Stimulated activated CD8-positive, alpha-beta memory T cell treated with anti-CD3 and anti-CD28 coated beads, Interleukin-4, amount 100 ng/mL, for 48 hours (primary cell): ENCODE measurements at regions not wholly inside any gene's neighbourhood (a gene's known extent, or its start where the extent isn't known, plus 50 kb on each side); places are given as distances from the start of the nearest gene placed in this dataset.

Experiments
- DNase-seq: peaks from one replicate; pipeline ENCODE4 v3.0.0-alpha.2; 2020

DNA sequence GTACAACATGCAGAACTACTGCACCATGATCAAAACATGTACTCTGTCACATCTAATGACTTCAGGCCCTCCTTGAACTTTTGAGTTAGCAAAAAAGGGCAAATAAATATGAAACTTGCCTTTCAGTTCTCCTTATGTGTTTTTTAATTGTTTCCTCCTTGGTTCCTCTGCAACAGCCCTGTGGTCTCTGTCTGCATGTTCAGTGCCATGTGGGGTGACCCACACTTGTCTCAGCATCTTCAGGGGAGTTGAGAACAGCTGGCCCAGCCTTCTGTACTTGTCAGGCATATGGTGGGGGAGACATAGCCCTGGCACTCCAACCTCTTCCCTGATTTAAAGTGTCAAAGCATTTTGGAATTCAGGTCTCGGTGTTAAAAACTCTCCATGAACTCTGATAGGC is 188.0 kb upstream of the PGRMC2 start:
- no peak for DNase-seq

DNA sequence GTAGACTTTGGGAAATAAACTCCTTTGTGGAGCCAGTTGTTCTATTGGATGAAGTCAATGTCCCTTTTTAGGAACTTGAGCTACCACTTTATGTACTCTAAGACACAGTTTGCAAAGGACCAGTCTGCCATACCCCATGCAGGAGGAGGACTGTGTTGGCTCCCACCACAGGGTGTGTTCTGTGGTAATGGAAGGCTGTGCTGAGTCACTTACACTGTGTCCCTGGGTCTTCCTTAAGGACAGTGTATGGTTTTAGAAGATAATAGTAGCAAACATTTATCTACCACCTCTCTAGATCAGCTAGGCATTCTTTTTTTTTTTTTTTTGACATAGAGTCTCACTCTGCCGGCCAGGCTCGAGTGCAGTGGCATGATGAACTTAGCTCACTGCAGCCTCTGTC is 184.0 kb upstream of the PGRMC2 start:
- no peak for DNase-seq

DNA sequence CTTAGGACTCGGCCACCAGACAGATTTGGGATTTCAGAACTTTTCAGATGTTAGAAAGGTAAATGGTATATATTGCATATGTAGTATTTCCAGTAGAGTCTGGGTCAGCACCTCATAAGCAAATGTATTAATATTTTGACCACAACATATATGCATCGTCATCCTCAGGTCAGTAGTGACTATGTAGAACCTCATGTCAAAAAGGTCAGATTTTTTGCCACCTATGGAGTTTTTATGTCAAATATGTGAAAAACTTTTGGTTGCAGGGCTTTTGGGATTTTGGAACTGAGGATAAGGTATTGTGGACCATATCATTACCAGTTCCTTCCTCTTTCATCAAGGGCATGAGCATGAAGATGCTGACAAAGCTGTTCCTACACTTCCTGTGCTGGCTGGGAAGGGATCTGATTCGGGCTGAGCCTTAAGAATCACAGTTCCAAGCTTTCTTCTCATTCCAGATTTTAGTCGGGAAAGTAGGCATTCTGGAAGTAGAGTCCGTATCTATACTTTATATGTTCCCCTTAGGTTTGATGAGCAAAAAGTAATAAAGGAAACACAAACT is 183.0 kb upstream of the PGRMC2 start:
- no peak for DNase-seq

DNA sequence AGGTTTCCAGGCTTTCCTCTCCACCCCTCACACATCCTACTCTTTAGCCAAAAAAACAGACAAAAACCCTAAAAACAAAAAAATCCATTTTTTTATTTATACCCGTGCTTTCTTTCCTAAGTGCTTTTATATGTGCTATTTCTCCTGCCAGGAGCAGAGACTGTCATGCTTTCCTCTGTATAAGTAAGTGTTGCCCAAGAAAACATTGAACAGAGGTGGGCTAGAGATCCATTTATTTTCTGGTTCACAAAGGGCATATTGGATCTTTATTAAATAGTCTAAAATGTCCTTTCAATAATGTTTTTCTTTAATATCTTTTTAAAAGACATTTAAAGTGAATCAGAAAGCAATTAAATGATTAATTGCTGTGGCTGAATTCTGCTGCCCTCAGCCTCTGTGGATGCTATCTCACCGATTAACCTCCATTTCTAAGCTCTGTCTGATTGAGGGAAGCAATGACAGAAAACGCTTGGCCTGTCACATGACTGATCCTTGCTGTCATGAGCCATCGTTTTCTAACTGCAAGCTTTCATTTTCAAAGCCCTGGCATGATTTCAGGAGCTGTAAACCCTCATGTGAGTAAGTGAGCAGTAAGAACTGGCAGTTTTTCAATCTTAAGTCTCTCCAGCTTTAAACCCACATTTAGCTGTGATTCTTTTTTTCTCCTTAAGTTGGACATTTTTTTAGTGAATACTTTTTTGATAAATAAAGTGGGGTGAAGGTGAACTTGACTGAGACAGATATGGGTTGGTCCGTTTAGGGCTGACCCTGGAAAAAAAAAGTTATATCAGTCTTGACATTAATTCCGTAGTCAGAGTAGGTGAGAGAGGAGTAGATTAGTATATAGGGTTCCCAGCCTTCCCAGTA is 180.7 kb upstream of the PGRMC2 start:
- DNase-seq: no peak

DNA sequence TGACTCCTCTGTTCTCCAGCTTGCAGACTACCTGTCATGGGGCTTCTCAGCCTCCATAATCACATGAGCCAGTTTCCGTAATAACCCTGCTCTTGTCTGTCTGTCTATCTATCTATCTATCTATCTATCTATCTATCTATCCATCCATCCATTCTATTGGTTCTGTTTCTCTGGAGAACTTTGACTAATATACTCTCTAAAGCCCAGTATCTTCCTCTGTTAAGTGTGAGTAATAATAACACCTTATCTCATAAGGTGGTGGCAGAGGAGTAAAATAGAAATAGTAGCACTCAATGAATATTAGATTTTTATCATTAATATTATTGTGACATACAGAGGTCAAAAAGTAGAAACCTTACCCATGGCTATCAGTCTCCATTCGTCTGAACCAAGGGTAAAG is 177.9 kb upstream of the PGRMC2 start:
- no peak for DNase-seq

DNA sequence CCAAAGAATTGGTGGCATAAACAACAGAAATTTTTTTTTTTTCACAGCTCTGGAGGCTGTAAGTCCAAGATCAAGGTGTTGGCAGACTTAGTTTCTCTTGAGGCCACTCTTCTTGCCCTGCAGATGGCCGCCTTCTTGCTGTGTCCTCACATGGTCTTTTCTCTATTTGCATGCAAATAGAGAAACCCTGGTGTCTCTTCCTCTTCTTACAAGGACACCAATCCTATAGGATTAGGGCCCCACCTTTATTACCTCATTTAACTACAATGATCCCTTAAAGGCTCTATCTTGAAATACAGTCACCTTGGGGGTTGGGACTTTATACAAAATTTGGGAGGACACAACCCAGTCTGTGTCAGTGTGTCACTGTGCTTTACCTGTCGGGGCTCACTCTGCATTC is 175.4 kb upstream of the PGRMC2 start:
- no peak for DNase-seq

DNA sequence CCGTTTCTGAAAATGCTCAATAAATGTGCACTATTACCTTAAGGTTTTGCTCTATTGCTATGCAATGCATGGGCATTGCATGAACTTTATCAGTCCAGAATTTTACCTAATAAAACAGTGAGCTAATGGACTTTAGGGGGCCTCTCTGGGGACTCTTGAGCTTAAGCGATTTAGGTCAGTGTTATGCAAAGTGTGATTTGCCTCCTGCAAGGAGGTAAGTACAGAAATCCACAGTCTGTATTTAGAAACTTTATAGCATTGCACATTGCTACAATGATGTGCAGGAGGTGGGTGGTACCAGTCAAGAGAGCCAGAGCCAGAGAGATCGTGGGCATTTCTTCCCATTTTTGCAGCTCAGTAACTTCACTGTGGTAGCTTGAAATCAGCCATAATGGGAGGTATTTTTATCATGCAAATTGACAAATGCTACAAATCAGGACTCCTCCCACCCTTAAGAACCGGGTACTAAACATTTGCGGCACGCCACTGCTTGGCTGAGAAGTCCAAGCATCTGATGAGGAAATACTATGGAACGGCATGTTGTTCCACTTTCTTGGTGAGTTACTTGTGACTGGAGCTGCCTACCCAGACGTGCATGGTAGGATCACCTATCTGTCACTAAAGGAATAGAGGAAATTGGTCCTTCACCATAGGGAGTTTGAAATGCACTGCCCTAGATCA is 174.6 kb upstream of the PGRMC2 start:
- DNase-seq: no peak

DNA sequence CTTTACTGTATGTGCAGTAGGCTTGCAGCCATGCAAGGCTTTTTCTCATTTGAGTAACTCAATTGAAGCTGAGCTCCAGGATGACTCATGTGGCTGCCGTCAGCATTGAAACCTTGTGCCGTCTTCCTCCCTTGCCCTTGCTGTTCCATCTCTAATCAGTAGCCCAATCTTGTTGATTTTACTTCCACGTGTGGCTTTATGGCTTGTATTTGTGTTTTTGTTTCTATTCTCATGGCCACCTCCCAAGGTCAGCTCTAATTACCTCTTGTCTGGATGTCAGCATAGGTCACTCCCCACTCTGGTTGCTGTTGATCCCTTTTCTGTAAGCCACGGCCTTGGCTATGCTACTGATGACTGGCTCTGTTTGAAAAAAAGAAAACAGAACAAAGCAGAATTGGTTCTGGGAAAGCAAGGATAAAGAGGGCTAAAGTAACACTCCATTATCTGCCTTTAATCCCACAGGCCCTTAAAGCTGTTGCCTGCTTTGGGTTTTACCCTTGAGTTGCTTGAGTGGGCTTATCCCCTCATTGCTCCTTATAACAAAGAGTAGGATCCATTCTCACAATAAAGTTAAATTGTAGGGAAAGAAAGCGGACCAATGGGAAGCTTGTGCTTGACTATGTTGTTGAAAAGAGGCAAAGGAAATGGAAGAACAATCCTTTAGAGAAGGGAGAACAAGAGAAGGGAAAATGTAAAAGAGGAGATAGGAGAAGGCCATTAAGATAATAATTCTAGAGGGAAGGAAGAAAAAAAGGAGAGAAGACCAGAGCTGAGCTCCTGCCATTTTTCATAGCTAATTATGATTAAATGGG is 173.9 kb upstream of the PGRMC2 start:
- DNase-seq: no peak

DNA sequence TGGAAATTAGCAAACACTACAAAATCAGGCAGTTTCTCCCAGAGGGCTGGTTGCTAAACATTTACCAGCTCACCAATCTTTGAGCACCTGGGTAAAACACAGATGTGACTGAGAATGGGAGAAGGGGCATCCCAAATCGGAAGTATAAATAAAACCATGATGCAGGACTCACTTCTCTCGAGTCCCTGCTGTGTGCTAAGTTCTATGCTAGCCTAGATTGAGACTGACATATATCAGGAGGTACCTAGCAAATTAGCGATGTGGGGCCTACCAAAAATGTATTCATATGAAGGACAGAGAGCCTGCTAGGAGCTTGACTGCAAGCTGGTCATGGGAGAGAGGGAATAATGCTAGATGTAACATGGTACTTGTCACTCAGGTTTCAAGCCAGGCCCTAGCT is 171.9 kb upstream of the PGRMC2 start:
- no peak for DNase-seq

DNA sequence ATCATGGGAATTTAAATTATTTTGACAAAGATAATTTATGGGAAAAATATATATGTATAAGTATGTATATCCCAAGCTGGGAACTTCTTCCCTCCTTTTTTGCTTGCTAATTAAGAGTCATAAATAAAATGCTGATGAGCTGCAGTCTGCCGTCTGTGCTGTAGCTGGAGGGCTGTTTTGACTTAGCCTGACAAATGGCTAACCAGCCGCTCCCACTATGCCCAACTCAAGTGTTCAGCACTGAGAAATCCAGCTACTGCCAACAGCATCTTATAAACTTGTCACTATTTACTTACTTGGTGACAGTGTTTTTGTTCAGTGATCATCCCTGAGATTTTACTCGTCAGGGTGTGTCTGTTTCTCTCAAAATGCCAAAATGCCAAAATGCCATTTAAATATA is 171.2 kb upstream of the PGRMC2 start:
- DNase-seq: no peak

DNA sequence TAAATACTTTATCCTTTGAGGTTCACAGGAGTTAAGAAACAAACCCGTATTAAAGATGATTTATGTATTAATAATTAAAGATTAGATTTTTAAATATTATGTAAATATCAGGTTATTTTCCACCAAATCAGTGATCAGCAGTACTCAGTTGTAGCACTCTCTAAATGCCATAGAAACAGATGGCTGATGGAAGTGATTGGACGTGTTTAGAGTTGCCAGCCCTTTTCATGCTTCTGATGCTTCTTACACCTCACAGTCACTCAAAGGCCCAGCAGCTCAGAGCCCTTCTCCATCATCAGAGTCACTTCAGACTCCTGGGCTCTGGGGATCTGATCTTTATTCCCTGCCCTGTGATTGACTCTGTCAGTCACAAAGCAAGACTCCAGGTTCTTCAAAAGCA is 170.1 kb upstream of the PGRMC2 start:
- no peak for DNase-seq

DNA sequence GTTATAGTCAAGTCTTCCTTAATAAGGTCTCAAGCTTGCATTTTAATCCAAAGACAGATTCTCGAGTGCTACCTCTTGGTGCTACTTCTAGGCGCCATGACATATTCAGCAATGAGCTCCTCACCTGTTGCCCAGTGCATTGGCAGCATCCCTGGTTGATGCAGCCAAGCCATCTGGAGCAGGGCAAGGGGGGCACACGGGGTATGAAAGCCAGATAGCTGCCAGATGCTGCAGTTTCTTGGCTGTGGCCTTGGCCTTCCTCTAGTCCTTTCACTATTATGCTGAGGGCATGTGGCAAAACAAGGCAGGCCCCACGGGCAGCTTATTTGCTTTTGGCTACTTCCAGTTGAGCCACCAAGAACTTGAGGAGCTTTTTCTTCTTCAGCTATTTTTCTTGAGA is 168.6 kb upstream of the PGRMC2 start:
- no peak for DNase-seq

DNA sequence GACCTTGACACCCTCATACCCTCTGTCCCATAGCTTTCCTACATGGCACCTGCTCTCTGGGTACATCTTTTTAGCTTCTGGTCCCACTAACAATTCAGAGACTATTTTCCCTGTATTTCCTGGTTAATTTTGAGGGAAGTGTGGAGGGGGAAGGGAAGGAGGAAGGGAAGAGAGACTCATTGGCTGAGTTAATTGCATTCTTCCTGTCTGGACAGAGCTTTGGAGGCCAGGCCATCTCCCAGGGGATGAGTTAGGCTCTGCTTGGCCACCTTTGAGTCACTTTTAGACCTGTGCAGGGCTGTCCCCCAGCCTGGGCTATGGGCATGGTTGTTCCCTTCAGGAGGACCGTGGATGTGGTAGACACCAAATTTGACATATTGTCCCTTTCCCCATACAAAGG is 167.9 kb upstream of the PGRMC2 start:
- no peak for DNase-seq

DNA sequence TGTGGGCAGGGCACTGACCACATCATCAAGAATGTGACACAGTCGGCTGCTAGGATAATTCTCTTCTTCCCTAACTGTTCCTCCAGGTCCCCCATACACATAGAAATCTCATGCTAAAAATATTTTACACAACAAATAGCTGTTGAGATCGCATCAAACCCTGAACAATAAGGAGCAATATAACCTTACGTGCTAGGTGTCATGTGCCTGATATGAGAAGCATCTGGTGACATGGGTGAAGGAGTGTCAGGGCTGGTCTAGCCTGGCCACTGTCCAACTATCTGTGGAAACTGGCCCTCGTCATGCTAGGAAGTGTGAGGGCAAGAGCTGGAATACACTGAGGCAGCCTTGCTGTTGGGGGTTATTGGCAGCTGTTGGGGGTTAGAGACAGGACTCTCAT is 167.3 kb upstream of the PGRMC2 start:
- no peak for DNase-seq

DNA sequence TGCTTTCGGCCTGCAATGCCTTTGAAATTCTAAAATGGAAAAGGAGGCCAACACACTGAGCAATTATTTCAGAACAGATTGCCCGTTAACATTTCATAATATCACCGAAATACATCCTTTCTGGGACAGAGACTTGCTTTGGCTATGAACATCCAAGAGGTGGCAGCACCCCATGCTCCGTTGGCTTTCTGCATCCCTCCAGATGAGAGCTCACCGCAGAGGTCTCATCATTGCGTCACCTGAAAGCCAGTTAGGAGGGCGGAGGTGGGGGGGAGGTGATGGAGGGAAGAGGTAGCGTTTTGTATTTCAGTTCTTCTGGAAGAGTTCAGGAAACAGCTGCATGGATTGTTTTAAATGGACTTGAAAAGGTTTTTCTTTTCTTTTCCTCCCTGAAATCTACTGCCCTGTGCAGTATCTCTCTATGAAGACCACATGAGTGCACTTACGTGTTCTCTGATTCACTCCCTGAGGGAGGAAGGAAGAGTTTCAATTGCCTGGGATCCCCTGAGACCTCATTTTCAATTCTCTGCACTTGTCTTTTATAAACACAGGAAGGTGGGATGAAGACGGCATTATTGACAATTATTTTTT is 166.8 kb upstream of the PGRMC2 start:
- peak; percentile 78 for DNase-seq

DNA sequence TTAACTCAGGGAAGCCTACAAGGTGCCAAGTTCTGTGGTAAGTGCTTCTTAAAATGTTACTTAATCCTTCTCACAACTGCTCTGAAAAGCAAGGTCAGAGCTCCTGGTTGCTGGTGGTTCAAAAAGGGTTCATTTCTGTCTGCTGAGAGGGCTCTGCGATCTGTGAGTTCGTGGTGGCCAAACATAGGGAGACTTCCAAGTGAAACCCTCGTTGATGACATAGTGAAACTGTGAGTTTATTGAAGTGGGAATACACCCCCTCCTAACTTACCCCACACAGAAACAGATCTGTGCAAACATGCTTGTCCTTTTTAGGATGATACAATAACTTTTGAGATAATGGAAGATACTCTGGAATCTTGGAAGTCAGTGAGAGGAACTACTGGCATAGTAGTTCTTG is 164.8 kb upstream of the PGRMC2 start:
- DNase-seq: no peak

DNA sequence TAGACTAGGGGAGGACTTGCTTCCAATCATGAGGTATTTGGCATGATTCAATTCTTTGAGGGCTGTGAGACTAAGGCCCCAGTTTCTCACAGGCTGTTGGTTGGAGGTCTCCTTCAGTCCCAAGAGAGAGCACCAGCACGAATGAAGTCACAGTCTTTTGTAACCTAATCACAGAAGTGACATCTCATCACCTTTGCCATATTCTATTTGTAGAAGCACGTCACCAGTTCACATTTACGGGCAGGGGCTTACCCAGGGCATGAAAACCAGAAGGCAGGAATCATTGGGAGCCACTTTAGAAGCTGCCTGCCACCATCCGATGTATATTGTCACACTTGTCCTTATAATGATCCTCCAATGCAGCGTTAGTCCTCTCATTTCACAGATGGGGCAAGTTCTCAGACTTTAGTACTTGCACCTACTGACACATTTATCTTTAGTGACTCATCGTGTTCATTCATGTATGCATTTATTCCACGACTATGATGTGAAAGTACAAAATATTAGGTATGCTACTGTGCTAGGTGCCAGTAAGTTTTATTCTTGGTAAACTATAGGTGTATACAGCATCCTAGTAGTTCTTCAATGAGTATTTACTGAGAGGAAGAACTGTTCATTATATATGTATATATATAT is 163.8 kb upstream of the PGRMC2 start:
- no peak for DNase-seq

DNA sequence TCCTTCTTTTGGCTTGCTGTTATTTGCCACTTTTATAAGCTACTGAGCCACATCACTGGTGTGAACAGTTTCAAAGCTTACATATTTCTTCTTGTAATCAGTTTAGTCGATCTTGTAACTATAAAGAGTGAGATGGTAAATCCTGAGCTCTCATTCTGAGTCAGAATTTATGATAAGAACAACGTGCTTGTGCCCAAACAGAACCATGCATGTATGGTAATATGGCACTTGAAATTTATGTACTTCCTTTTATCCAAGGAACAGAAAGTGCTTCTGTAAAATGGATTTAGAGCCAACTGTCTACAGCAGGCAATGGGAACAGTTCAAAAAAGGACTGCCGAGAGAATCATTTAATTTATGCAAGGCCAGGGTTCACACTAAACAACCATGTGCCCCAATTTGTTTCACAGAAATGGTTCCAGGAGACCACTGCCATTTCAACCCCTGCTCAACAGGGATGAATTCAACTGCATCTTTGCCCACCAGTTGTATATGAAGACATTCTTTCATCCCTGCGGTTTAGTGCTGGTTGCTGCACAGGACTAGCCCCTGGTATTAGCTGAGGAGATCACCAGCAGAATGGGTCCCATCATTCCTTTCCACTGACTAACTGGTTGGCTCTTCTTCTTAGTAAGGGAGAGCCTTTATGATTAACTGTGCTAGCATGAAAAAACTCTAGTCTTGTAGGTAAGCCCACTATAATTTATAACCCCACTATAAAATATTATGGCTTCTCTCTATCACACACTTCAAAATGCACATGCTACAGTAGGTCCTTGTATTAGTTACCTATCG is 162.9 kb upstream of the PGRMC2 start:
- no peak for DNase-seq

DNA sequence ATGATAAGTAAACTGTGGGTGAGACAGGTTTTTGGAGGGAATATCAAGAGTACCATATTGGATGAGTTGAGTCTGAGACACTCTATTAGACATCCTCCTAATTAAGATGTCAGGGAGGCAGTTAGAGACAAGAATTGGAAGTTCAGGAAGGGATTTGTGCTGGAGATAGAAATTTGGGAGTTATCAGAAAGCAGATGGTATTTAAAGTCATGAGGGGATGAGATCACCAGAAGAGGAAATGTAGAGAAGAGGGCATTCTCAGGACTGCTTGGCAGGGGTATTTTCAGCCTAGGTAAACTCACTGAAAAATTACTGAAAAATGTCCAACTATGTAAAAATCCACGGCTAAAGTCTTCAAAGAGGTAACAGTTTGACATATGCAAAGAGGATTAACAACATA is 161.6 kb upstream of the PGRMC2 start:
- DNase-seq: no peak

DNA sequence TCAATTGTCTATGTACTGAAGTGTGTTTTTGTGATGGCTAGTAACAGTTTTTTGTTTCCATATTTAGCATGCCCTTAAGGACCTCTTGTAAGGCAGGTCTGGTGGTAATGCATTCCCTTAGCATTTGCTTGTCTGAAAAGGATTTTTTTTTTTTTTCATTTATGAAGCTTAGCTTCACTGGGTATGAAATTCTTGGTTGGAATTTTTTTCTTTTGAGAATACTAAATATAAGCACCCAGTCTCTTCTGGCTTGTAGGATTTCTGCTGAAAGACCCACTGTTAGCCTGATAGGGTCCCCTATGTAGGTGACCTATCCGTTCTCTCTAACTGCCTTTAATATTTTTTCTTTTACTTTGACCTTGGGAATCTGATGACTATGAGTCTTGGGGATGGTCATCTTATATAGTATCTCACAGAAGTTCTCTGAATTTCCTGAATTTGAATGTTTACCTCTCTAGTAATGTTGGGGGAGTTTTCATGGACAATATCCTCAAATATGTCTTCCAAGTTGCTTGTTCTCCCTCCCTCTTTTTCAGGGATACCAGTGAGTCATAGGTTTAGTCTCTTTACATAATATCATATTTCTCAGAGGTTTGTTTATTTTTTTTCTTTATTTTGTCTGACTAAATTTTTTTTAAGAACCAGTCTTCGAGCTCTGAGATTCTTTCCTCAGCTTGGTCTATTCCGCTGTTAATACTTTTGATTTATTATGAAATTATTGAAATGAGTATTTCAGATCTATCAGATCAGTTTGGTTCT is 157.1 kb upstream of the PGRMC2 start:
- no peak for DNase-seq

DNA sequence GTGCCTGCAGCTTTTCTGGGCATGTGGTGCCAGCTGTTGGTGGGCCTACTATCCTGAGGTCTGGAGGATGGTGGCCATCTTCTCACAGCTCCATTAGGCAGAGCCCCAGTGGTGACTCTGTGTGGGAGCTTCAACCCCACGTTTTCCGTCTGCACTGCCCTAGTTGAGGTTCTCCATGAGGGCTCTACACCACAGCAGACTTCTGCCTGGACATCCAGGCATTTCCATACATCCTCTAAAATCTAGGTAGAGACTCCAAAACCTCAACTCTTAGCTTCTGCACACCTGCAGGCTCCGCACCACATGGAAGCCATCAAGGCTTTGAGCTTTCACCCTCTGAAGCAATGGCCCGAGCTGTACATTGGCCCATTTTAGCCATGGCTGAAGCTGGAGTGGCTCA is 153.3 kb upstream of the PGRMC2 start:
- DNase-seq: no peak
